HG03378 (cell line): ENCODE measurements at regions not wholly inside any gene's neighbourhood (a gene's known extent, or its start where the extent isn't known, plus 50 kb on each side); places are given as distances from the start of the nearest gene placed in this dataset.

ENCODE experiments used
- ATAC-seq: cut with Tn5 transposase; IDR thresholded peaks from one replicate; pipeline ENCODE4 v1.9.1; 2021; ENCODE audit warnings: mild to moderate bottlenecking, moderate library complexity; ENCODE audit not compliant: unreplicated experiment

DNA sequence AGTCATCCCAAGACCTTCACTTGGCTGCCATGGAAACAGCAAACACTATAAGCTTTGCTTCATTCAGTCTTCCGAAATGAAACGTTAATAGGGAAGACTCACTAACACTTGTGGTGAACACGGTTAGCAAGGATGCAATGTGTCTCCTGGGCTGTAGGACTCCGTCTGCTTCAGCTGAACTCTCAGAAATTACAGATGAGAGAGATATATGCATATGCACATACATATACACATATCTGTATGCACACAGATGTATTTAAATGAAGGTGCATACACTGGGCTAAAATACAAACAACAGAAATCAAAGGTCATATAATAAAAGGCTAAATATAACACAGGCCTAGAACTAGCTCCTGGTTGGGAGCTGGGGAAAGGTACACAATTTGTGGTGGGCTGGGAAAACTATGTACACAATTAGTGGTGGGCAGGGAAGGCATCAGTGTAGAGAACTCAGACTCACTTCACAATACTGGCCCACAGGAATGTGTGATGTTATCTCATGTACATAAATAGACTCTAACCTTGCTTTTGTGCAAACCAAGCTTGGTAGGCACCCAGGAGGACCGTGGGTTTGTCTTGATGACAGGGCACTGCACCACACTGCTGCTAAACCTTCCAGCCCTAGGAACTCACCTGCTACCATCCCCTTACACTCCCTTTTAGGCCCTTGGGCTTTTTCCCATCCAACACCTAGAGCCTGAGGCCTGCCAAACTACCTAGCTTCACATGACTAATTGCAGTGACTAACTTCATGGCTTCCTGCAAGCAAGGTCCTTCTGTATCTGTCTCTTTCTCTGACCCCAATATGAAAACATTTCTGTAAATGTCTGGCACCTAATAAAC lies 873.1 kb downstream of the NSUN3 start:
- ATAC-seq = no peak

DNA sequence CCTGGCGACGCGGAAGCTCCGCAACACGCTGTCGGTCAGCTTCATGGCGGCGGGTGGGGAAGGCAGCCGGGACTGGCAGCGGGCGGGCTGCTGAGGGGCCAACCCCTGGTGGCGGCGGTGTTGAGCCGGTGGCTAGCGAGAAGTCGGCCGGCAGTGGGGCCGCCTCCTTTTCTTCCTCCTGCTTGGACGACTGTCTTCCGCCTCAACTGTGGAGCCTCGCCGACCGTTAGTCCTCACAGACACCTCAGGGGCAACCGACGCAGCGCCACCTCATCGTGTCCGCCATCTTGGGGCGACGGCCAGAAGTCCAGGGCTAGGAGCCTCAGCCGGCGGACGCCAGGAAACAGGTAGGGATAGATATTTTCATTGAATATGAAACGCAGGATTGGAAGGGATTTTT lies 875.1 kb downstream of the NSUN3 start:
- no peak for ATAC-seq

DNA sequence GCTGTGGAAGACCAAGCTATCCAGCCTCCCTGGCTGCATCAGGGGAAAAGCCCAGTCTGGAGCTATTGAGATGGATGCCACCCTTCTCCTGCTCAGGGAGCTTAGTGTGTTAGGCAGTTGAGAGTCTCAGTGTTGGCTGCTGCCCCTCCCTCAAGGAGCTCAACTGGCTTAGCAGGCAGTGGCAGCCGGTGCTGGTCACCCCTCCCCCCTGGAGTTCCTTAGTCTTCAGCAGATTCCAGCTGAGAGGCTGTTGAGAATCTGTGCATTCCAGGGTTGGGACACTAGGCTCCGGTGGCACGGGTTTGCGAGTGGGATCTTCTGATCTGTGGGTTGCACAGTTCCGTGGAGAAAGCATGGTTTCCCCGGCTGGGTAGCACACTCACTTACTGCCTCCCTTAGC lies 883.8 kb downstream of the NSUN3 start:
- no peak for ATAC-seq

DNA sequence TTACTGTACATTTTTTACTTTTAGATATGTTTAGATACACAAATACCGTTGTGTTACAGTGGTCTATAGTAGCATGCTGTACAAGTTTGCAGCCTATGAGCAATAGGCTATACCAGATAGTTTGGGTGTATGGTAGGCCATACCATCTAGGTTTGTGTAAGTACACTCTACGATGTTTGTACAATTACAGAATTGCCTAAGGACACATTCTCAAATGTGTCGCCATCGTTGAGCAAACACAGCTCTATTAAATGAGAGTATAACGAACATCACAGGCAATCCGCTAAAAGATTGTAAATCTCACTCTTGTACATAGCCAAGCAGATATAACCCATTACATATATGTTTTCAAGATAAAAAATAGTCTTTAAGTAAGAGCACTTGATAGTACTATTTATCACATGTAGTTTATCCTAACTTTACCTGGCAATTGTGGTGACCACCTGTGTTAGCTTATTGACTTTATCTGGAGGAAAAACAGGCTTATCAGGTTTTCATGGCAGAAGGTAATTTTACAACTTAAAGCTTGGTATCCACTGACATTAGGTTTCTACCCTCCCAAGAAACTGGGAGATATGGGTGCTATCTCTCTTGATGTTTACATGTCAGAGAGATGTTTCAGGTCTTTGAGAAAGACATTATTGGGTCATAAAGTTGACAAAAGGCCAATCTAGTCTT lies 898.7 kb downstream of the NSUN3 start:
- ATAC-seq = no peak

DNA sequence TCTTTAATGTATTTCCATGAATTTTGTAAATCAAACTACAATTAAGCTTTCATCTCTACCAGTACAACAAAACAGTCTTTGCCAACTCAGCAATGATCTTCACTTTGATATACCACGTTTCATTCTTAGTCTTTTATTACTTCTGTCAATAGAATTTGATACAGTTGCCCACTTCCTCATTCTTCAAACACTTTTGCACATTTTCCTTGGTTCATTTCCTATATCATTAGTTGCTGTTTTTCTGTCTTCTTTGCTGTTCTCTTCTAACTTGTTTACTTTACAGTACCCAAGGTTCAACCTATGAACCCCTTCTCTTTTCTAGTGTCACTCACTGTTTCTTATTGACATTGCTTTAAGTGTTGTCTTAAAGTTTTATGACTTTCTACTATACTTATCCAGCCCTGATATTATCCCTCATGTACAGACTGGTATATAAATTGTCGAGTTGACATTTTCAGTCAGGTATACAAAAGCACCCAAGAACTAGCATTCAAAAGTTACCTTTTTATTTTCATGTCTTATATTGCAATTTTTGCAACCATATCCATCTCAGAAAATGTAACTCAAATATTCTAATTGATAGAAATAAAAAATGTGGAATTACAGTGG lies 903.1 kb downstream of the NSUN3 start:
- no peak for ATAC-seq

DNA sequence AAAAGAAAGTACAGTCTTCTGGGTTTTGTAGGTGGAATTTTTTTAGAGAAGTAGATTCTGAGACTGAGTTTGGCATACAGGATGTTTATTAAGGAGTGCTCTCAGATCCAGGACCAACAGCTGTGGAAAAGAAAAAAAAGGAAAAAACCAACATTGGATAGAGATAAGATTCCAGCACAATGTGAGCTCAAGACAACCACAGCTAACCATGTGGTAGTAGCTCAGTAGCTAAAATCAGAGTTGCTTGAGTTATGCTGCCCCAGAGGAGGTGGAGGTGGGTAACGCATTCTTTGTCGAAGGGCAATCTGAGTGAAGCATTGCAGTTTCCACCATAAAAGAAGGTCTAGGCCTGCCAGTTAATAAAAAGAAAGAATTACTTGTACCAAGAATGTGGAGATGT lies 904.3 kb downstream of the NSUN3 start:
- ATAC-seq = no peak

DNA sequence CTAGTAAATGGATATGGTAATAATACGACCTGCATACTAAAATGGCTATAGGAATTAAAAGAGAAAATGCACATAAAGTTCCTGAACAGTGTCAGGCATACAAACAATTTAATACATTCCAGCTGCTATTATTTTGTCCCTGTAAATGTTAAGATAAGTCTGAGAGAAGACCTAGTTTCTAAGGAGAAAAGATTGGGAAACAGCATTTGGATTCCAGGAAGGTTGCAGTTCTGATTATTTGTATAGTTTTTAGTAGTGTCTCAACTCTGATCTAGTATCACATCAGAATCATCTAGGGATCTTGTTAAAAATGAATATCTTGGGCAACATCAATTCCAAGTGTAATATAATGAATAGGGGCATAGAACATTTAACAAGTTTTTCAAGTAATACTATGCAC lies 905.7 kb downstream of the NSUN3 start:
- ATAC-seq = no peak

DNA sequence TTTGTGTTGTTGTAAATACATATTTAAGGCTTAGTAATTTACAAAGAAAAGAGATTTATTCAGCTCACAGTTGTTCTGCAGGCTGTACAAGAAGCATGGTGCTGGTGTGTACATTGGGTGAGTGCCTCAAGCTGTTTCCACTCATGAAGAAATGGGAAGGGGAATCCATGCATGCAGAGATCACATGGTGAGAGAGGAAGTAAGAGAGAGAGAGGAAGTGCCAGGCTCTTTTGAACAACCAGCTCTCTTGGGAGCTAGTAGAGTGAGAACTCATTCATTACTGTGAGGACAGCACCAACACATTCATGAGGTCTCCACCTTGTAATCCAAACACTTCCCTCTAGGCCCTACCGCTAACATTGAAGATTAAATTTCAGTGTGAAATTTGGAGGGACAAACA lies 909.2 kb downstream of the NSUN3 start:
- ATAC-seq = no peak

DNA sequence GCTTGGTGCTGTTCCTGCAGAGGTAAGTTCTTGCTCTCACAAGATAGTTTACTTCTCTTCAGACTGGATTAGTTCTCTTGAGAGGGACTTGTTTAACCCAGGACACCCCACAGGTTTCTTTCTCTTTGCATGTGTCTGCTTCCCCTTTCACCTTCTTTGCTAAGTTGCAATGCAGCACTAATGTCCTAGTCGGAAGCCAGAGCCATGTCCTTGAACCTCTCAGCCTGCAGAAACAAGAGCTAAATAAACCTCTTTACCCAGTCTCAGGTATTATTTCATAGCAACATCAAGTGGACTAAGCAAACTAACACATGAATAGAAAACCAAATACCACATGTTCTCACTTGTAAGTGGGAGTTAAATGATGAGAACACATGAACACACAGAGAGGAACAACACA lies 915.2 kb downstream of the NSUN3 start:
- ATAC-seq = no peak

DNA sequence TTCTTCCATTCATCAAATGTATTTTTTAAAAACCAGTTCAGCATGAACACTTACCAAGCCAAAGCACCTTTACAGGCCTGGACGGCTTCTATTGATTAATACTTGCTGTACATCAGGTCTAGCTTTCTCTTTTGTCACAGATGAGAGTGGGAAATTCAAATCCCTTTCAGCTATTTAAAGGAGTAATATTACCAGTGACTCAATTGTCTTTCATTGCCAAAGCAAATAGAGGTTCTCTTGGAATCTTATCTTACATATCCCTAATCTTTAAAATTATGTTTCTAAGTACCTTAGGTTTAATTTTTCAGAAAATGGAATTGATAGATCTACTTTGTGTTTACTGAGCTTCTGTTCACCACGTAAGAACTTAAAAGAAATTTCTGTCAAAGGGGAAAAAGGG lies 922.9 kb downstream of the NSUN3 start:
- no peak for ATAC-seq

DNA sequence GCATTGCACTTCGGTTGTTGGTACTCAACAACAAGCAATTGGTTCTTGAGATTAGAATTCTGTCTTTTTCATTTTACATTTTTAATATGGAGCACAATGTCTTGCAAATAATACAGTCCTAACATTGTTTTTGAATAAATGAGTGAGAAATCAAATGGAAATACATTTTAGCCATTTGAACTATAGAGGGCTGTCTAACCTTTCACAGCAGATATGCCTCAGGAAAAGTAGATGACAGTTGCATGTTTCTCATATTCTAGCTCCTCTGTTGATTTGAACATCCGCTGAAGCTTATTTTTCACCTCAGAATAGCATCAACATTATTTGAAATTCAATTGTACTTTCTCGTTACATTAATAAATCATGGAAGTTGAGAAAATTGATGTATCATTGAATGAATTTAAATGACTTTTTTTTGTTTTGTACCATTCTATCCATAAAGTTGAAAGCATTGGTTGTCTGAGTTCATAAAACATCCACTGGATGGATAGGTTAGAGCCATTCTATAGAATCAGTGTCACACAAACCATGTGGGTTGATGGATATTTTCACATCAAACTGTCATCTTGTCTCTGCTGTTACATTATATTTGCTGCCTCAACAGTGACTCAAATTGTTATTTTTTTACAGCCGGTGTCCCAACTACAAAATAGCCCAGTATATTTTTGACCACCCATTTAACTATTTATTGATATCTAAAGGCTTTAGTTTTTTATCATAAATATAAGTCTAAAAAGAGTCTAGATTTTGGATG lies 928.3 kb downstream of the NSUN3 start:
- ATAC-seq = no peak

DNA sequence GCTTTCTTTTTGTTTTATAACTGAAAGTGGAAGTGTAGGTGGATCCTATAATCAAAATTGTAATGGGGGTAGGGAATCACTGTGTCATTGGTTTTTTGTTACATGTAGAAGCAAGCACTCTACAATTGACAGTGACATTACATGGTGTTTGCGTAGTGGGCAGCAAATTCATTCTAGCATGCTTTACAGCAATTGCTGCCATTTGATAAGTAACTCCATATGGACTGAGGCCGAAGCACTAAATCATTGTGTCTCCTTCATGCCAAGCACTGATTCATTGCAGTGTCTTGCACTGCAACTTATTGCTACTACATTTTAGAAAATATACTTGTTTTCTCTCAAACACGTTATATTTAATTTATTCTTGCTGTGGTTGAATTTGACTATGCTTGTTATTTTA lies 933.9 kb downstream of the NSUN3 start:
- ATAC-seq = no peak

DNA sequence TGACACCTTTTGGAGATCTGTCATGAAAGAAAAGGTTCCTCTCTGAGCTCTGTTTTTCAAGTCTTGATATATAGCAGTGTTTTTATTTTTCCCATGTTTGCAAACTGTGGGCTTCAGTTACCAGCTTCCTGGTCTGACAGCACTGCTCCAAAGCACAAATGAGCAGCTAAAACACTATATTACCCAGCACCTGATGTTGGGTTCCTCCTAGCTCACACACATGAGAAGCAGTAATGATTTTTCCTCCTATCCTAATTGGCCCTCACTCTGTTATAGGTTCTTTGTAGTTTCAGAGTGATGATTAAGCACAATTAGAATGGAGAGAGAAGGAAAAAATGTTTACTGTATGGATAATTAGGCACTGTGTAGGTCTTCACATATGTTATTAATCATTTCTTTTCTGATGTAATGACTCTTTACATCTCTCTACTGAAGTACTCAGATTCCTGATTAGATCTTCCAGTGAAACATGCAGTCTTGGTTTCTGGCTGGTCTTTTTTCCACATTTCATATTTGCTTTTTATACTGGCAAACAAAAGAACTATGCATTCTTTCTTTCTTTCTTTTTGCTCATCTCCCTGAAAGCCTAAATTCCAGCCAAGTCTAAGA lies 939.7 kb downstream of the NSUN3 start:
- no peak for ATAC-seq

DNA sequence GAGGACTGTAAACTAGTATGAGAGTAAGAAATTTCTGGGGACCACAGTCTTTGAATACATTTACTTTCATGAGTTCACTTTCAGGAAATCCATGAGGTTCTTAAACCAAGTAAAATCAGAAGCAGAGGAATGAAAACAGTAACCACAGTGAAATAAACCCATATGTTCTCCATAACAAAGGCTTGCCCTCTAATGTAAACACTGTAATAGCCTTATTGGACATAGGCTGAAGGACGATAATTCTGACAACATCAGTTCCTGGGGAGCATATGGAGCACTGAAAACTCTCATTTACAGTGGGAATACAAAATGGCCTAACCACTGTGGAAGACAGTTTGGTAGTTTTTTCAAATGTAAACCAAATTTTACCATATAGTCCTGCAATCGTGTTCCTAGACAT lies 965.8 kb downstream of the NSUN3 start:
- ATAC-seq = no peak

DNA sequence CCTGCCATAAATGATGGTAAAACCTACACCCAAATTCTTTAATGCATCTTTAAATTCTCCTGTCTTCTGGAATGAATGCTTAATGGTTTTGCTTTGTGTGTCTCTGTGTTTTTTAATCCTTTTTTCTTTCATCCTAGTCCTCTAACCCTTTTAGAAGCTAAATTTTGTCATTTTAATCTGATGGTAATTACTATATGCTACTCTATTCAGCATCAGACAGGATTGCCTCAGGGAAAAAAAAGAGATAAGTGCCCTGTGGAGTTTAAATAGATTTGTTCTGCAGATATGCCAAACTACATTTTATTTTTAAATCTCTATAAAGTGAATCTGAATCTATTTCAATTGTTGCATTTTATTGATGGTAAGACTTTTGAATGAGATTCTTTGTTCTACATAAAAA lies 966.8 kb downstream of the NSUN3 start:
- no peak for ATAC-seq

DNA sequence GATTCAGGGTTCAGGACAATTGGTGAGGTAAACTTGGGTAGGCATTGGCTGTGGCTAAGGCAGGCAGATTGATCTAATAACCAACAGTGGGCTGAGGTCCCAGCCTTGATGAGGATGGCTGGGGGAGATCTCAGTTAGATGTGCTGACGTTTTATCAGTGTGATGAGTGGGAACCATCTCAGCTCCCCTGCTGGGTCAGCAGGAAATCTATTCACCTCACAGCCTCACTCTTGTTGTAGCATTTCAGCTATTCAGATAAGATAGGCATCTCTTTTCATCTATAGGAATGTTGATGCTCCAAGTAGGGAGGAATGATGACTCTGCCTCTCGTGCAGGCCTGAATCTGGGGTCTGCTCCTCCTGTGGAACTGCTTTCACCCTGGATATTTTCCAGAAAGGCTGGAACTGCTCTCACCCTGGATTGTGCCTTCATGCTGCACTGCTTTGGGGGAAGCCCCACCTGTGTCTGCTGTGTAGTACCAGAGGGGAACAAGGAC lies 973.7 kb downstream of the NSUN3 start:
- no peak for ATAC-seq

DNA sequence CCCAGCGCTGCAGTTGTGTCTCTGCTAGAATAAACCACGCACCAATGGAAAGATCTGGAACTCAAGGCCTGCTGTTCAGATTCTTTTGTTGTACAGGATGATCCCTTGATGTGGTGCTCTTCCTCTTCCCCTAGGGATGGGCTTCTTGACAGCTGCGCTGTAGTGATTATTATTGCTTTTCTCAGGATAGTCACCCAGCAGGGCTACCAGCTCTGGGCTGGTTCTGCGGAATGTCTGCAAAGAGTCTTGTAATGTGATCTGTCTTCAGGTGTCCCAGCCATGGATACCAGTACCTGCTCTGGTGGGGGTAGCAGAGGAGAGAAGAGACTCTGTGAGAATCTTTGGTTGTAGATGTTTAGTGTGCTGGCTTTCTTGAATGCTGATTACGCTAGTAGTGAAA lies 974.2 kb downstream of the NSUN3 start:
- no peak for ATAC-seq

DNA sequence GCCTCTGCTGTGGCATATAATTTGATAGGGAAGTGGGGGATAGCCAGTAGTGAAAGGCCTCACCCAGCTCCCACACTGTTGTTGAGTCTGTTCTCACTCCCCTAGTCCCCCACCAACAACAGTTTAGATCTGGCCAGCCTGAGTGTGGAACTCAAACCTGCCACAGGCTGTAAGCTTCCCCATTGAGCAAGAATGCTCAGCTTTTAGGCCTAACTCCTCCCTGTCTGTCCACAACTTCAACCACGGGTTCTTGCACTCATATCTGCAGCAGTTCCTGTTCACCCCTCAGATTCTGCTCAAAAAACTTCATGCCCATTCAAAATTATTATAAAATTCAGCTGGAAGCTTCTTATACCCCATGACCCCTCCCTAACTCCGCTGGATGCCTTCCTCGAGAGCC lies 975.1 kb downstream of the NSUN3 start:
- ATAC-seq = no peak

DNA sequence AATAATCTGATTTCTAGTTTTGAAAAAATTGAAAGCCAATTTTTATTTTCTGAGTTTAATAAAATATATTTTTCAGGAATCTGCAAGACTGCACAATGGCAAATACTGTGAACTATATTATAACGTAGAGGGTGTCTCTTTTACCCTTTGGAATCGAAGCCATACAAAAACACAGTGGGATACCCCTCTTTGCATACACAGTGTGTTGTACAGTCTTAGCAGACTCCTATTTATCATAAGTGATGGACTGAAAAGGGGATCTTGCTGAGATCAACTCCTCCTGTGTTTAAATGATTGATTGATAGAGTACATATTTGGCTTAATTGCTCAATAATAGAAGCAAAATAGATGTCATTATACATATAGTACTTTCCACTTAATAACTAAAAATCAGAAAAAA lies 981.2 kb downstream of the NSUN3 start:
- ATAC-seq = no peak

DNA sequence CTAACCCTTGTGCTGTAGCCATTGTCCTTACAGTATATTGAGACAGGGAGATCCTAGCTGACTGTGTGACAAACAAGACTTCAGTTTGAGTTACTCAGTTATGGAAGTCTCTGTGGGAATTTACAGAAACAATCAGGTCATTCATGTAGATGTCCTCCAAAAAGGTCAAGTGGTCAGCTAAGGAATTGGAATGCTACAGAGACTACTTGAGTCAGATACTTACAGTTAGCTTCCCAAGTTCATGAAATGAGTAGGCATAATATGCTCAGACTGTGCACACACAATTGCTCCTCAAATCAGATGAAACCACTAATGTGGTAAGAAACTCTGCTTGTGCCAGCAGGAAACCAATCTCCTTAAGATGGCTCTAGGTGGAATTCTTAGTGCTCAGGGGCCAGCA lies 985.7 kb downstream of the NSUN3 start:
- no peak for ATAC-seq

DNA sequence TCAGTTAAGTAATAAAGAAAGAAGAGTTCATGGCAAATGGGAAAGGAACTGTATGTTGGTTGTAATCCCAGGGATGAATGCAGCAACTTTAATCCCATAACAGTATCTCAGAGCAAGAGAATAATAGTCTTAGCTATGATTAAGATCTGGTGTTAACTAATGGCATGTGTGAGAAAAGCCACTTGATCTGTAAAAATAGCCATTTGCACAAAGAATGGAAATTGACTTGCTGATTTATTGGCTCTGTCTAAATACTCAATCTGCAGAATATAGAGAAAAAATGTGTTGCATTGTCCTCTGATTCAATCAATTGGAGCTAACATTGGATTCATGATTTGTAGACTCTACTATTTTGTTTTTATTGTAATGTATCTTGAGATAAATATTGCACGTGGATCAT lies 987.0 kb downstream of the NSUN3 start:
- ATAC-seq = no peak
